MM.1S (cell line): ENCODE measurements at regions not wholly inside any gene's neighbourhood (a gene's known extent, or its start where the extent isn't known, plus 50 kb on each side); places are given as distances from the start of the nearest gene placed in this dataset.

Experiments
- DNase-seq: peaks from one replicate; pipeline ENCODE4 v3.0.0-alpha.2; 2015
- H2AFZ ChIP-seq: fragments of 300-600 bp; sonication (generic); 2 replicates; pipeline ENCODE4 v1.6.0; 2016; ENCODE audit warnings: antibody characterized with exemption, low read length
- H3F3A ChIP-seq: fragments of 300-600 bp; sonication (generic); 2 replicates; pipeline ENCODE4 v1.6.1; 2016; ENCODE audit warnings: mild to moderate bottlenecking, antibody characterized with exemption, low read length, moderate library complexity, mixed read lengths; ENCODE audit not compliant: insufficient read depth
- H3K27ac ChIP-seq: fragments of 300-600 bp; sonication (generic); 2 replicates; pipeline ENCODE4 v1.5.1; 2016; ENCODE audit warnings: mild to moderate bottlenecking, low read length
- H3K27me3 ChIP-seq: fragments of 300-600 bp; sonication (generic); replicated peaks from 2 replicates; pipeline ENCODE4 v1.6.0; 2016; ENCODE audit warnings: low read length; ENCODE audit not compliant: insufficient read depth
- H3K36me3 ChIP-seq: fragments of 300-600 bp; sonication (generic); replicated peaks from 2 replicates; pipeline ENCODE4 v1.6.1; 2016; ENCODE audit warnings: mild to moderate bottlenecking, low read length, mixed read lengths; ENCODE audit not compliant: insufficient read depth
- H3K4me1 ChIP-seq: fragments of 300-600 bp; sonication (generic); 2 replicates; pipeline ENCODE4 v1.6.1; 2016; ENCODE audit warnings: low read length, mixed read lengths
- H3K4me2 ChIP-seq: fragments of 300-600 bp; sonication (generic); 2 replicates; pipeline ENCODE4 v1.6.0; 2016; ENCODE audit warnings: low read depth, low read length
- H3K4me3 ChIP-seq: fragments of 300-600 bp; sonication (generic); 2 replicates; pipeline ENCODE4 v1.5.1; 2016; ENCODE audit warnings: low read length, mixed read lengths
- H3K79me2 ChIP-seq: fragments of 300-600 bp; sonication (generic); 2 replicates; pipeline ENCODE4 v1.6.1; 2016; ENCODE audit warnings: mixed run types, low read length, mixed read lengths
- H3K9ac ChIP-seq: fragments of 300-600 bp; sonication (generic); 2 replicates; pipeline ENCODE4 v1.6.1; 2016; ENCODE audit warnings: low read length, mixed read lengths
- H3K9me2 ChIP-seq: fragments of 300-600 bp; sonication (generic); replicated peaks from 2 replicates; pipeline ENCODE4 v1.6.1; 2016; ENCODE audit warnings: mild to moderate bottlenecking, low read length, mixed read lengths; ENCODE audit not compliant: insufficient read depth
- H3K9me3 ChIP-seq: fragments of 300-600 bp; sonication (generic); replicated peaks from 2 replicates; pipeline ENCODE4 v1.6.1; 2016; ENCODE audit warnings: mild to moderate bottlenecking, low read length, mixed read lengths; ENCODE audit not compliant: insufficient read depth
- H4K20me1 ChIP-seq: fragments of 300-600 bp; sonication (generic); 2 replicates; pipeline ENCODE4 v1.6.1; 2016; ENCODE audit warnings: mild to moderate bottlenecking, low read length, moderate library complexity, mixed read lengths; ENCODE audit not compliant: insufficient read depth
- EZH2 ChIP-seq: fragments of 300-600 bp; sonication (generic); optimal IDR thresholded peaks from 2 replicates; pipeline ENCODE3; 2017; ENCODE audit warnings: low read depth, mild to moderate bottlenecking, antibody characterized with exemption, low read length, mixed read lengths
- EZH2phosphoT487 ChIP-seq: fragments of 300-600 bp; sonication (generic); IDR thresholded peaks from 2 replicates; pipeline ENCODE4 v1.6.1; 2018; ENCODE audit warnings: antibody characterized with exemption, low read length
- TF ChIP-seq, protein P1 (sequence below): fragments of 300-600 bp; sonication (generic); IDR thresholded peaks from 2 replicates; pipeline ENCODE4 v1.5.1; 2016; ENCODE audit warnings: antibody characterized with exemption, low read length, mixed read lengths

DNA sequence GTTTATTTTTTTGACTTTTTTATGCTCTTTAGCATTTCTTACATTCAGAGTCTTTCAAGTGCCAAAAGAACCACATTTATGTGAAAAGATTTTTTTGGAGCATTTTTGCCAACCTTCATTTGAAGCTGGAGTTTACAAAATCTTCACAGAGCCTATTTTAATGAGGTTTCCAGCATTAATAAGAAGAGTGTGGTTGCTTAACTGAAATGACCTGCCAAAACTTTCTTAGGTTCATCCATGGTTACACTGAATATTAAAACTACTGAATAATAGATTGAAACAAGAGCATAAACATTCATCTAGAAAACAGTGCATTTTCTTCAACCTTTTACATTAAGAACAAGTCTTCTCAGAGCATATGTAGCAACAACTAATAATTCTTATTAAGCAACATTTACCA, 672.3 kb upstream of the CXADR start:
- Histone ChIP-seq H3K79me2 (no peaks in the 10 kb centered on the region), H3K27me3 (no peaks in the 10 kb centered on the region), H3K27ac (no peak overlapping the region), H3K9ac (no peak overlapping the region), H3K4me2 (no peak overlapping the region), H3K9me3 (no peaks in the 10 kb centered on the region), H3F3A (no peaks in the 10 kb centered on the region), H3K9me2 (no peaks in the 10 kb centered on the region), H3K36me3 (no peaks in the 10 kb centered on the region), H4K20me1 (no peaks in the 10 kb centered on the region), H2AFZ (no peak overlapping the region), H3K4me3 (no peak overlapping the region), H3K4me1 (no peaks in the 10 kb centered on the region)
- DNase-seq = no peak
- TF ChIP-seq EZH2phosphoT487 (no peak), EZH2 (no peak)
- TF ChIP-seq, protein P1, sequence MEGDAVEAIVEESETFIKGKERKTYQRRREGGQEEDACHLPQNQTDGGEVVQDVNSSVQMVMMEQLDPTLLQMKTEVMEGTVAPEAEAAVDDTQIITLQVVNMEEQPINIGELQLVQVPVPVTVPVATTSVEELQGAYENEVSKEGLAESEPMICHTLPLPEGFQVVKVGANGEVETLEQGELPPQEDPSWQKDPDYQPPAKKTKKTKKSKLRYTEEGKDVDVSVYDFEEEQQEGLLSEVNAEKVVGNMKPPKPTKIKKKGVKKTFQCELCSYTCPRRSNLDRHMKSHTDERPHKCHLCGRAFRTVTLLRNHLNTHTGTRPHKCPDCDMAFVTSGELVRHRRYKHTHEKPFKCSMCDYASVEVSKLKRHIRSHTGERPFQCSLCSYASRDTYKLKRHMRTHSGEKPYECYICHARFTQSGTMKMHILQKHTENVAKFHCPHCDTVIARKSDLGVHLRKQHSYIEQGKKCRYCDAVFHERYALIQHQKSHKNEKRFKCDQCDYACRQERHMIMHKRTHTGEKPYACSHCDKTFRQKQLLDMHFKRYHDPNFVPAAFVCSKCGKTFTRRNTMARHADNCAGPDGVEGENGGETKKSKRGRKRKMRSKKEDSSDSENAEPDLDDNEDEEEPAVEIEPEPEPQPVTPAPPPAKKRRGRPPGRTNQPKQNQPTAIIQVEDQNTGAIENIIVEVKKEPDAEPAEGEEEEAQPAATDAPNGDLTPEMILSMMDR = no peak

DNA sequence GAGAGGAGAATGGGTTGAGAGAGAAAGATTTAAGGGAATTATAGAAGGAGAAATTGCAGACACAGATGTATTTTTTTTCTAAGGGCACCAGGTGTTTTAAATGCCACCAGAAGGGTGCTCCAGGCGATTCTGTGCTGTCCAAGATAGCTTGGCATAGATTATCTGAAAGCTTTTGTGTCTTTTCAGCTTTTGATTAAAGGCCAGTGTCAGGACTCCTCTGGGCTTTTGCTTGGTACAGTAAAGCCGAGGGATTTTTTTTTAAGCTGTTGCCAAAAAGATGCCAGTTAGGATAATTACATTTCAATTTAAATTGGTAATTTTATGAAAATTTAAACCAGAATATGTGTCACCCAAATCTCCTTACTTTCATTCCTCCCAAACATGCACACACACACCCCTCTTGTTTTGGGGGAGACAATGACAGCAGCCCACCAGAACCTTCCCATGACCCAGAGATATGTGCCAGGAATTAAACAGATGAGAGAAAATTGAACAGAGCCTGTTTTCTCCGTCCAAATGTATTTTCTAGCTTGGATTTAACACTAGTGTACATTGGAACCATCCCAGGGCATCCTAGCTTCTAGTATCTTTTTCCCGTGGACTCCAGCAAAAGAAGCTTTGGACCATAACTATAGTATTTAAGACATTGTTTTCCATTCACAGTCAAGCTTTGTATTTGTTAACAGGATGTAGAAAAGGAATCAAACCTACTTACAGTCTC, 670.7 kb upstream of the CXADR start:
- no peaks in the 10 kb centered on the region for H3K4me1 ChIP-seq
- H3K9me3 ChIP-seq = no peaks in the 10 kb centered on the region
- no peaks in the 10 kb centered on the region for H3K9me2 ChIP-seq
- no peaks in the 10 kb centered on the region for H3K79me2 ChIP-seq
- no peak overlapping the region for H3K4me2 ChIP-seq
- TF ChIP-seq EZH2phosphoT487 (no peak), EZH2 (no peak)
- TF ChIP-seq, protein P1 = no peak
- H3K27me3 ChIP-seq = no peaks in the 10 kb centered on the region
- no peak overlapping the region for H3K27ac ChIP-seq
- H3K36me3 ChIP-seq = no peaks in the 10 kb centered on the region
- H2AFZ ChIP-seq = no peak overlapping the region
- DNase-seq = no peak
- H3K9ac ChIP-seq = no peak overlapping the region
- no peak overlapping the region for H3K4me3 ChIP-seq
- no peaks in the 10 kb centered on the region for H3F3A ChIP-seq
- H4K20me1 ChIP-seq = no peaks in the 10 kb centered on the region

DNA sequence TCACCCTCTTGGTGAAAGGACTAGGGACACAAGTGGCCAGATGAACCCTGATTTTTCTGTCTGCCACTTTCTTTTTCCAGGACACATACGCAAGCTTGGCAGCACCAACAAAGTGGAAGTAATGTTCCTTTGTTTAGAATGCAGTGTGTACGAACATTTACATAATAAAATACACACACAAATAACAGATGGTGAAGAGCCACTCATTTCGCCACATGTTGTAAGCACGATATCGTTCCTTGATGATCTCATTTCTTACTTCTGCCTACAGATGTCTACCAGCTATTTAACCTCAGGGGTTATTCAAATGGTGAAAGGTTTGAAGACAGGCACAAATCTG, 670.2 kb upstream of the CXADR start:
- H3K4me3 ChIP-seq = no peak overlapping the region
- no peaks in the 10 kb centered on the region for H4K20me1 ChIP-seq
- H3K79me2 ChIP-seq = no peaks in the 10 kb centered on the region
- H3K27me3 ChIP-seq = no peaks in the 10 kb centered on the region
- no peaks in the 10 kb centered on the region for H3K9me2 ChIP-seq
- H3K9me3 ChIP-seq = no peaks in the 10 kb centered on the region
- no peak overlapping the region for H2AFZ ChIP-seq
- H3K36me3 ChIP-seq = no peaks in the 10 kb centered on the region
- no peak for TF ChIP-seq EZH2phosphoT487
- TF ChIP-seq, protein P1 = no peak
- TF ChIP-seq EZH2 = no peak
- no peak for DNase-seq
- no peak overlapping the region for H3K9ac ChIP-seq
- H3K4me1 ChIP-seq = no peaks in the 10 kb centered on the region
- no peak overlapping the region for H3K4me2 ChIP-seq
- H3F3A ChIP-seq = no peaks in the 10 kb centered on the region
- no peak overlapping the region for H3K27ac ChIP-seq
